Forelimb muscle (tissue), 1 donor: ENCODE measurements at regions not wholly inside any gene's neighbourhood (a gene's known extent, or its start where the extent isn't known, plus 50 kb on each side); places are given as distances from the start of the nearest gene placed in this dataset.
A peak's percentile ranks its signal among the peaks of the same experiment; 100 is the strongest.

ENCODE experiments used
- DNase-seq: peaks from one replicate; pipeline ENCODE4 v3.0.0-alpha.2; 2013; ENCODE audit warnings: low read depth

DNA sequence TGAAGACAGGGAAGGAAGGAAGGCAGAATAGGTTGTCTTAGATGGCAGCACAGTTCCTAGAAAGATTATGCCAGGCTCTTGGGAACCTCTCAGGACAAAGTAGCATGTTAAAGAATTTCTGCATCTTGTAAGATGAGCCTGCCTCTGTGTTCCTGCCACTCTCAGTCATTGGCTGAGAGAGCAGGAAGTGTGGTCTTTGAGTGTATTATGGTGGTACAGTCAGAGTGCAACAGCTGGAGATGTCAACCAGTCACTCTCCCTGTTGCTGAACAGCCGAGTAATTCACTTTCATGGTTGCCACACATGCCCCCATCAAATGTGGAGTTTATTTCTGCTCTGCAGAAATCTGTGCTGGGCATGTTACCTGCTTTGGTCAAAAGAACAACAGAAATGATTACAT is 659.6 kb upstream of the RIOK2 start:
- no peak for DNase-seq

- no peak for DNase-seq
These were observed 661.8 kb upstream of the RIOK2 start for GRCh38 chr5:97844797-97845196.

GRCh38 chr5:97846643-97847042 is 663.6 kb upstream of the RIOK2 start:
- no peak for DNase-seq

DNA sequence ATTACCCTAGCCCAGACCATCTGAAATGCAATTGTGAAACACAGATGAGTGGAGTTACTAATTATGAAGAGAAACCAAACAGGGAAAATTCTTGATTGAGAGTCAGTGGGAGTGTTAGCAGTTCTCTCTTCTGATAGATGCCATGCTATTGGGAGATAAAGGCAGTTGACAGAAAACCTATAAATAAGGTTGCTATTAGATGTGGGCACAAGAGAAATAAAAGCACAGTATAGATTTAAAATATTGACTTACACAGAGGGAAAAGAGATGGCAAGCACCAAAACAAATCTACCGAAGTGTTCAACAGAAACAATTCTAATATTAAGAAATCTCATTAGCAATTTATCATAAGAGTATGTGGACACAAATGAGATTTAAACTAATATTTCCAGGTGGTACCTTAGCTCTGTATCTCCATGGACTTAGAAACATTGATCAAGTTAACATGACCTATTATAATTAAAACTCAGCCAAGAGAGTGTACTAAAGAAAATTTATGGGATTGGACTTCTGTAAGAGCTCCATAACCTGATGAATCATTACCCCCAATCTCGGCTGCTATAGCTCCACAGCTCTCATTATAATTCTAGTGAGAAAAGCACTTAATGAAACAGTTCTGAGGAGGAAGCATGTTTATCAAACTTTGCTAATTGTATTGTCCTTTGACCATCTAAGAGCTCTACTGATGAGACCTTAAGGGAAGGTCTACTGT is 665.0 kb upstream of the RIOK2 start:
- DNase-seq: no peak

GRCh38 chr5:97851036-97851435 is 668.0 kb upstream of the RIOK2 start:
- no peak for DNase-seq

DNA sequence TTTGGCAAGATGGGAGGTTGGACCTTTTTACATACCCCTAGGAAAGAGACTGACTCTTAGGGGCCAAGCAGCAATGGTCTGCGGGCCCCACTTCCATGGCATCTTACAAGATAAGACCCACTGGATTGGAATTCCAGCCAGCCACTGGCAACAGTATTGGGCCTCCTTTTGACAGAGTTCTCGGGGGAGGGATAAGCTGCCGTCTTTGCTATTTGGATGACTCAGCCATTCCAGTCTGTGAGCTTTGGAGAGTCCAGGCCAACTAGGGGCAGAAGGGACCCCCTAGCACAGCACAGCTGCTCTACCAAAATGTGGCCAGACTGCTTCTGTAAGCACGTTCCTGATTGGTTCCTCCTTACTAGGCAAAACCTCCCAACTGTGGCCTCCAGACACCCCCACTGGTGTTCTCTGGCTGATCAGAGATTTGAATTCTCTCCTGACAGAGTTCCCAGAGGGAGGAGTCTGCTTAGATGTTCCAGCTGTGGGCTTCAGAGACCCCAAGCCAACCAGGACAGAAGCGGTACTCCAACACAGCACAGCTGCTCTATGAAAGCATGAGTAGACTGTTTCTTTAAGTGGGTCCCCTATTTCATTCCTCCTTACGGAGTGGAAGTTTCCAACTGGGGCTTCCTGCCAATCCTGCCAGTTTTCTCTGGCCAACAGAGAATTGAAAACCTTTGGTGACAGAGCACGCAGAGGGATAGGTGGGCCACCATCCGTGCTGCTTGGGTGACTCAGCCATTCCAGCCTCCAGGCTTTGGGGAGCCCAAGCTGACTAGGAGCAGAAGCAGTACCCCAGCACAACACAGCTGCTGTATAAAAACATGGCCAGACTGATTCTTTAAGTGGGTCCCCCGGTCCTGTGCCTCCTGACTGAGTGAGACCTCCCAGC is 672.1 kb upstream of the RIOK2 start:
- DNase-seq: no peak

GRCh38 chr5:97874491-97874890 is 691.4 kb upstream of the RIOK2 start:
- no peak for DNase-seq

- no peak for DNase-seq
These were observed 693.2 kb upstream of the RIOK2 start for GRCh38 chr5:97876272-97876671.

DNA sequence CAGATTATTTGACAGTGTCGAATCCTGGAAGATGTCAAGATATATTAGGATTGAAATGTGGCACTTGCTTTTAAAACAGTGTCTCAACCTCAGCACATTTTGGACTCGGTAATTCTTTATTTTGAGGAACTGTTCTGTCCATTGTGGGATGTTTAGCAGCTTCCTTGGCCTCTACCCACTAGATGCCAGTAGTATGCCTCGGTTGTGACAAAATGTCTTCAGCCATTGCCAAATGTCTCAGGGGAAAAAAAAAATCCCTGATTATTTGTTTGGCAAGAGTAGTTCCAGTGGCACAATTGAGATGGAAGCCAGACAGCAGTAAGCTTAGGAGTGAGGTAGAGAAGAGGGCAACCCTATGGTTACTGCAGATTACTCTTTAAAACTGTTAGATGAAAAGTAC is 694.5 kb upstream of the RIOK2 start:
- no peak for DNase-seq

- peak; percentile 11 for DNase-seq
These were observed 705.4 kb upstream of the RIOK2 start for GRCh38 chr5:97888439-97888838.

- peak; percentile 34 for DNase-seq
These were observed 708.9 kb upstream of the RIOK2 start for GRCh38 chr5:97891971-97892370.

DNA sequence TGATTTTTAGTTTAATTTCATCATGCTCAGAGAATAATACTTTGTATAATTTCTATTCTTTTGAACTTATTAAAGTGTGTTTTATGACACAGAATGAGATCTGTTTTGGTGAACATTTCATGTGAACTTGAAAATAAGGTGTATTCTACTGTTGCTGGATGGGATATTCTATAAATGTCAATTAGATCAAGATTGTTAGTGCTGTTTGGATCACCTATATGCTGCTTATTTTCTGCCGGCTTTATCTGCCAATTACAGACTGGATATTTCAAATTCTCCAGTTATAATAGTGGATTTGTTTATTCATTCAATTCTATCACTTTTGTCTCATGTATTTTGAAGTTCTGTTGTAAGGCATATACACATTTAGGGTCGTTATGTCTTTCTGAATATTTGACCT is 720.7 kb upstream of the RIOK2 start:
- DNase-seq: no peak

- DNase-seq: no peak
These were observed 723.1 kb upstream of the RIOK2 start for GRCh38 chr5:97906135-97906534.

DNA sequence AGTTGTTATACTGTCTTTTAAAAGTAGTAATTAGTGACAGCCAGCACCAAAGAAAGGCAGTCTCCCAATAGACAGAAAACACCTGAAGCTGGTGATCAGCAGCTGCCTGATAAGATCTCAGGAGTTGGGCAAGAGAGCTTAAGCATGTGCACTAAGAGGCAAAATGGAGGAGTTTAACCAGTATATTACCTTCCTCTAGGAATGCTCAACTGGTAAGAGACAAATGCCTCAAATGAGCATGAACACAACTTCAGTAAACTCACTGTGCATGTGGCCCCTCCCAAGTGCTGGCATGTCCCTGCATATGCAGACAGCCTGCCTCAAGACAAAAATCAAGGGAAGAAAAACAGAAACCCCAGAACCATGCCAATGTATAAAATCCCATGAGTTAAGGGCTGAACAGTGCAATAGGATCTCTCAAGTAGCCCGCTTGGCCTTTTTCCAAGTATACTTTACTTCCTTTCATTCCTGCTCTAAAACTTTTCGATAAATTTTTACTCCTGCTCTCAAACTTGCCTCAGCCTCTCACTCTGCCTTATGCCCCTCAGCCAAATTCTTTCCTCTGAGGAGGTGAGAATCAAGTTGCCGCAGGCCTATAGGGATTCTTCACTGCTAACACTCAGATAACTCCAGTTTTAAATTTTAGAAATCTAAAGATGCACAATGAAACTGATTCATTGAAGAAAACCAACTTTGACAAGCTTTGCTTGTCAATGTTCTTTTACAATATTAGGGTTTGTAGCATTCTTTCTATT is 724.8 kb upstream of the RIOK2 start:
- no peak for DNase-seq

DNA sequence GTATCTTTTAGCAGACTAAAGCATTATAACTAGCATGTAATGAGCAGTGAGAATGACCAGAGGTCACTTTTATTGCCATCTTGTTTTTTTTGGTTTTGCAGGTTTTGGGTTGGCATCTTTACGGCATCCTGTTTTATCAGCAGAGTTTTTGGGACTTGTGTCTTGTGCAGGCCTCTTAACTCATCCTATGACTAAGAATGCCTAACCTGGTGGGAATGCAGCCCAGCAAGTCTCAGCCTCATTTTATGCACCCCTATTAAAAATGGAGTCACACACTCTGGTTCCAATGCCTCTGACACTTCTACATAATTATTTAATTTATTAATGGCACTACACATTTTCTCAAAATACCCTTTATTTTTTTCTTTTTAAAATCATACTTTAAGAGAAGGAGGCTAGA is 726.5 kb upstream of the RIOK2 start:
- no peak for DNase-seq

DNA sequence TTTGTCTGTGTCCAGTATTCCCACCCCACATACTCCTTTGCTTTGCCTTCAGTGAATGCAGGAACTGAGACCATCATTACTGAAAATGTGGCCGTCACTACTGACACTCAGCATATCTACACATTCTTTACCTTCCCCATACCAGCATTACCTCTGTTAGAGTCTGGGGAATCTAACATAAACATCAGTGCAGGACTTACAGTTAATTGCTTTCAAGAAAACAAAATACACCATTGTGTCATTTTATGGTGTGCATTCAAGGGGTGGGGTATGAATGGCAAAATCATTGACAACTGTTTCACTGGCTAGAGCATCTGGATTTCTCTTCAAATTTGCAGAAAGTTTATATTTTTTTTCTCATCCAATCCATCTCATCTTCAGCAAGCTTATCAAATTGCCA is 731.4 kb upstream of the RIOK2 start:
- DNase-seq: no peak

GRCh38 chr5:97915106-97915505 is 732.1 kb upstream of the RIOK2 start:
- no peak for DNase-seq

- no peak for DNase-seq
These were observed 735.0 kb upstream of the RIOK2 start for GRCh38 chr5:97918057-97918456.

DNA sequence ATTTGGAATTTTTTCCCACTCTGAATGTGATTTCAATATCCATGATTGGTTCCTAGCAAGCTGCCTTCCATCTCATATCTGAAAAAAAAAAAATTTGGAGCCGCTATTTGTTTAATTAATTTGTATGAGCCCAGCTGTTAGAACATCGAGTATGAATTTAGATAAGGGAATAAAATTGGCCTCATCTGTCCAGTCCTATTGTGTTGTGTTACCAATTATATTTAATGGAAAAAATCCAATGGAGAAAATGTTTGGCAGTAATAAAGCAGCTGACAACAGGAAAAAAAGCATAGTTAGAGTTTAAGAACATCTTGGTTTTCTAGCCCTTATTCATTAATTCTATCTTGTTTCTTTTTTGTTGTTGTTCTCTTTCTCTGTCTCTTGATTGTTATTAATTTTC is 735.6 kb upstream of the RIOK2 start:
- peak; percentile 51 for DNase-seq

GRCh38 chr5:97919719-97920118 is 736.7 kb upstream of the RIOK2 start:
- DNase-seq: no peak

GRCh38 chr5:97922776-97923175 is 739.7 kb upstream of the RIOK2 start:
- DNase-seq: no peak

DNA sequence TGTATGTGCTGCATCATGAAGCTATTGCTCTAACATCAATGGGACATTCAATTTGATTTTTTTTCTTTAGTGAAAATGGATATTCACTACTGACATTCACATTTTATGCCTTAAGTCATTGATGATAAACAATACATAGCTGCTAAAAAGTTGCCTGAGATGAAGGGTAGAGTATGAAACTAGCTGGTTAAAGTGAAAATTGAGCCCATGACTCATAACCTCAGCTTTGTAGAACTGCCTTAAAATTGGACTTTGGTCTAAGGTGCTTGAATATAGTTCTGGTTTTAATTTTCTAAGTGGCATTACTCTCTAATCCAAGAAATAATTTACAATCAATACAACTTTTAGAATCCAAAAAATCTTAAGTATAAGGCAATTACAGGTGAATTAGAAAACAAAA is 740.4 kb upstream of the RIOK2 start:
- DNase-seq: no peak

DNA sequence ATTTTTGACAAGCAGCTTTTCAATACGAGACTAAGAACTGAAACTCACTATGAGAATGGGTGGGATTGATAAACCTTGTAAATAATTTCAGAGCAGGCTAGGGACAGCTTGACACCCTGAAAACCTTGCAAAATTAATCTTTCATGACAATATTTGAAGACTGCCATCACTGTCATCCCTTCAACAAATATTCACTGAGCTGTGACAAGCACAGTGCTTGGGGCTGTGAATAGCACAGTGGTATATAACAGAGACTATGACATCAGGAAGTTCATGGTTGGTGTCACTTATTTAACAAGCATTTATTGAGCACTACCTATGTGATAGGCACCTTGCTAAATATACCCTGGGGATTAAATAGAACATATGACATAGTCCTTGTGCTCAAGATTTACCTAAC is 741.0 kb upstream of the RIOK2 start:
- DNase-seq: no peak
